ENCODE measurements at regions not wholly inside any gene's neighbourhood (a gene's known extent, or its start where the extent isn't known, plus 50 kb on each side); places are given as distances from the start of the nearest gene placed in this dataset.

DNA sequence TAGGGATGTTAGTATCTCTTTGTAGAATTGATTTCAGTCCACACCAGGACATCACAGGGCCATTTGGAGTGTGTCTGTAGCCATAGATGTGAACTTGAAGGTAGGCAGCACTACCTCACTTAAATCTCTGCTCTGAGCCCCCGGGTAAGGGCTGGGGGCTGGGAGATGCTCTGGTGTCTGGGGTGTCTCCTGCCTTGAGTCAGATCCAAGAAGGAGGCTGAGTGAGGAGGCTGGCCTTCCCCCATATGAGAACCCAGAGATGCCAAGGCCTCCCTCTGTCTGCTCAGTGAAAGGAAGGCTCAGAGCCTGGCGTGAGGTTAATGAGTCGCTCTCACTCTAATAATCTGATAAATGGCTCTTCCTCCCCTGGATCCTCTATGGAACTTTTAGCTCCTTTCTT, 161.6 kb downstream of the ACTL8 start:
- Histone ChIP-seq H3K9me2 (no peaks in the 10 kb centered on the region), H3K4me3 (ENCODE audit: low read depth in 2 of 2, low read length in 1 of 2) (no peak overlapping the region), H3K4me2 (no peak overlapping the region), H3K9ac (no peak overlapping the region), H3K27me3 (ENCODE audit: insufficient read depth) (no peaks in the 10 kb centered on the region), H4K20me1 (ENCODE audit: insufficient read depth) (no peaks in the 10 kb centered on the region), H3K9me3 (no peaks in the 10 kb centered on the region), H3K79me2 (ENCODE audit: insufficient read depth) (no peaks in the 10 kb centered on the region), H3K36me3 (replicated peaks in 1 of 2; ENCODE audit: control insufficient read depth in 1 of 2, insufficient read depth in 2 of 2, low read length in 1 of 2) (no peaks in the 10 kb centered on the region), H3F3A (replicated peaks; ENCODE audit: insufficient read depth) (no peaks in the 10 kb centered on the region), H2AFZ (ENCODE audit: low read depth) (no peak overlapping the region), H3K4me1 (ENCODE audit: control insufficient read depth in 1 of 2, insufficient read depth in 2 of 2, low read depth in 1 of 2, low read length in 1 of 2) (no peaks in the 10 kb centered on the region; a peak in 1 of 4 replicates), H3K27ac (ENCODE audit: low read depth in 2 of 2, low read length in 1 of 2) (no peak overlapping the region)
- ChIA-PET CTCF (interaction anchor here (0.8 to 9.1 kb wide), 5 partner anchors 14 to 665 kb away, joined by 3 to 60 read pairs (median 5); no protein-coding TSS in a partner anchor), POLR2A (no interaction called here)
- WGBS (ENCODE audit: low lambda C conversion rate) = 59% methylated on average over 3 of the region's 3 CpGs
- no peak for TF ChIP-seq MXI1 (IDR thresholded peaks at IDR 0.05; ENCODE audit: low read depth, low read length)
- no peak for TF ChIP-seq RXRA (IDR thresholded peaks at IDR 0.05; ENCODE audit: borderline replicate concordance, low read depth)
- TF ChIP-seq FOSL2 (IDR thresholded peaks at IDR 0.05; ENCODE audit: borderline replicate concordance, low read depth) = no peak
- TF ChIP-seq, protein P1, sequence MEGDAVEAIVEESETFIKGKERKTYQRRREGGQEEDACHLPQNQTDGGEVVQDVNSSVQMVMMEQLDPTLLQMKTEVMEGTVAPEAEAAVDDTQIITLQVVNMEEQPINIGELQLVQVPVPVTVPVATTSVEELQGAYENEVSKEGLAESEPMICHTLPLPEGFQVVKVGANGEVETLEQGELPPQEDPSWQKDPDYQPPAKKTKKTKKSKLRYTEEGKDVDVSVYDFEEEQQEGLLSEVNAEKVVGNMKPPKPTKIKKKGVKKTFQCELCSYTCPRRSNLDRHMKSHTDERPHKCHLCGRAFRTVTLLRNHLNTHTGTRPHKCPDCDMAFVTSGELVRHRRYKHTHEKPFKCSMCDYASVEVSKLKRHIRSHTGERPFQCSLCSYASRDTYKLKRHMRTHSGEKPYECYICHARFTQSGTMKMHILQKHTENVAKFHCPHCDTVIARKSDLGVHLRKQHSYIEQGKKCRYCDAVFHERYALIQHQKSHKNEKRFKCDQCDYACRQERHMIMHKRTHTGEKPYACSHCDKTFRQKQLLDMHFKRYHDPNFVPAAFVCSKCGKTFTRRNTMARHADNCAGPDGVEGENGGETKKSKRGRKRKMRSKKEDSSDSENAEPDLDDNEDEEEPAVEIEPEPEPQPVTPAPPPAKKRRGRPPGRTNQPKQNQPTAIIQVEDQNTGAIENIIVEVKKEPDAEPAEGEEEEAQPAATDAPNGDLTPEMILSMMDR (IDR thresholded peaks at IDR 0.05) = no peak
- TF ChIP-seq CHD2 (IDR thresholded peaks at IDR 0.05; ENCODE audit: low read length, partially characterized antibody) = no peak
- no peak for TF ChIP-seq SIN3A (IDR thresholded peaks at IDR 0.05; ENCODE audit: borderline replicate concordance, low read depth, low read length)
- DNase-seq = no peak

- Histone ChIP-seq H3K9ac (no peak overlapping the region), H3K4me2 (no peak overlapping the region), H3K4me3 (ENCODE audit: low read depth in 2 of 2, low read length in 1 of 2) (no peak overlapping the region), H4K20me1 (ENCODE audit: insufficient read depth) (no peaks in the 10 kb centered on the region), H3K9me2 (no peaks in the 10 kb centered on the region), H3K27ac (ENCODE audit: low read depth in 2 of 2, low read length in 1 of 2) (no peak overlapping the region), H3K36me3 (replicated peaks in 1 of 2; ENCODE audit: control insufficient read depth in 1 of 2, insufficient read depth in 2 of 2, low read length in 1 of 2) (no peaks in the 10 kb centered on the region), H3F3A (replicated peaks; ENCODE audit: insufficient read depth) (no peaks in the 10 kb centered on the region), H3K79me2 (ENCODE audit: insufficient read depth) (no peaks in the 10 kb centered on the region), H3K9me3 (no peaks in the 10 kb centered on the region), H3K4me1 (ENCODE audit: control insufficient read depth in 1 of 2, insufficient read depth in 2 of 2, low read depth in 1 of 2, low read length in 1 of 2) (peaks cover 0 to 2% of the 10 kb centered on the region in 2 experiments; a peak in 1 of 4 replicates), H3K27me3 (ENCODE audit: insufficient read depth) (no peaks in the 10 kb centered on the region), H2AFZ (ENCODE audit: low read depth) (no peak overlapping the region)
- CTCF ChIA-PET = interaction anchor here (0.6 to 9.1 kb wide), 35 partner anchors 9 to 665 kb away, joined by 3 to 72 read pairs (median 4); no protein-coding TSS in a partner anchor
- DNase-seq = peak; percentile 78
- POLR2A ChIA-PET = no interaction called here
- WGBS (ENCODE audit: low lambda C conversion rate) = 44% methylated on average over 10 of the region's 10 CpGs
- TF ChIP-seq SMC3 (IDR thresholded peaks at IDR 0.05; ENCODE audit: low read depth, low read length) (peak; percentile 74), TAF1 (IDR thresholded peaks at IDR 0.05; ENCODE audit: borderline replicate concordance, low read depth, low read length) (no peak), REST (IDR thresholded peaks at IDR 0.05; ENCODE audit: low read depth, low read length) (peak; percentile 96), TEAD4 (IDR thresholded peaks at IDR 0.05; ENCODE audit: borderline replicate concordance, insufficient read depth) (no peak), RAD21 (IDR thresholded peaks at IDR 0.05; ENCODE audit: low read length) (peak; percentile 86)
- TF ChIP-seq, protein P1 (IDR thresholded peaks at IDR 0.05) = peak; percentile 26; the same call in 1 of the 2 replicates
Observed at GRCh38 chr1:17919525-17920439, 164.6 kb downstream of the ACTL8 start.
